ENCODE measurements at regions not wholly inside any gene's neighbourhood (a gene's known extent, or its start where the extent isn't known, plus 50 kb on each side); places are given as distances from the start of the nearest gene placed in this dataset.

- TF ChIP-seq, protein P1, sequence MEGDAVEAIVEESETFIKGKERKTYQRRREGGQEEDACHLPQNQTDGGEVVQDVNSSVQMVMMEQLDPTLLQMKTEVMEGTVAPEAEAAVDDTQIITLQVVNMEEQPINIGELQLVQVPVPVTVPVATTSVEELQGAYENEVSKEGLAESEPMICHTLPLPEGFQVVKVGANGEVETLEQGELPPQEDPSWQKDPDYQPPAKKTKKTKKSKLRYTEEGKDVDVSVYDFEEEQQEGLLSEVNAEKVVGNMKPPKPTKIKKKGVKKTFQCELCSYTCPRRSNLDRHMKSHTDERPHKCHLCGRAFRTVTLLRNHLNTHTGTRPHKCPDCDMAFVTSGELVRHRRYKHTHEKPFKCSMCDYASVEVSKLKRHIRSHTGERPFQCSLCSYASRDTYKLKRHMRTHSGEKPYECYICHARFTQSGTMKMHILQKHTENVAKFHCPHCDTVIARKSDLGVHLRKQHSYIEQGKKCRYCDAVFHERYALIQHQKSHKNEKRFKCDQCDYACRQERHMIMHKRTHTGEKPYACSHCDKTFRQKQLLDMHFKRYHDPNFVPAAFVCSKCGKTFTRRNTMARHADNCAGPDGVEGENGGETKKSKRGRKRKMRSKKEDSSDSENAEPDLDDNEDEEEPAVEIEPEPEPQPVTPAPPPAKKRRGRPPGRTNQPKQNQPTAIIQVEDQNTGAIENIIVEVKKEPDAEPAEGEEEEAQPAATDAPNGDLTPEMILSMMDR (IDR thresholded peaks at IDR 0.05): no peak
- TF ChIP-seq POLR2A (IDR thresholded peaks at IDR 0.05) (no peak), POLR2AphosphoS5 (IDR thresholded peaks at IDR 0.05) (no peak)
Observed at GRCh38 chr9:111186021-111186530, 143.9 kb downstream of the OR2K2 start.

All from suprapubic skin (tissue), 4 donors.